NCI-H1105 treated with DMSO at 0.1 percent for 48 hours (cell line): ENCODE measurements at regions not wholly inside any gene's neighbourhood (a gene's known extent, or its start where the extent isn't known, plus 50 kb on each side); places are given as distances from the start of the nearest gene placed in this dataset.
"Not testable (repeated sequence)": the region's sequence is repeated elsewhere in the genome, so short reads cannot be mapped to it uniquely, and the experiment has no call there.

ENCODE experiments used
- DNase-seq: peaks from one replicate; lab custom pipeline; 2025; lab: John Stamatoyannopoulos, UW

DNA sequence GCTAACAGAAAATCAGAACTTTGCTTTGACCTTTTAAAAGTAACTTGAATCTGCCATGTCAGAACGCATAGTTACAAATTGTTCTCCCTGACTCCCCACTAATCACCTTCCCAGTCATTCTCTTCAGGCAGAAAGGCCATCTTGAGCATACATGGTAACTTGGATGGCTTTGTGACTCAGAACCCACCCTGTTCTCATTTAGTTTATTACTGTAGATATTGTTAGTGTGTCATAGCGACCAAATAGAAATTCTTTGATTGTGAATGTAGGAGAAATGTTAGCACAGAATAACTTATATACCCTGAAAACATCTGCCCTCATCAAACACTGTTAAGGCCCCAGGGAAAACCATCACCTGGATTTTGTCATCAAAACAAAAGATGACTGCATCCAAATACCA is 382.0 kb downstream of the MAGEB5 start:
- DNase-seq: no peak

DNA sequence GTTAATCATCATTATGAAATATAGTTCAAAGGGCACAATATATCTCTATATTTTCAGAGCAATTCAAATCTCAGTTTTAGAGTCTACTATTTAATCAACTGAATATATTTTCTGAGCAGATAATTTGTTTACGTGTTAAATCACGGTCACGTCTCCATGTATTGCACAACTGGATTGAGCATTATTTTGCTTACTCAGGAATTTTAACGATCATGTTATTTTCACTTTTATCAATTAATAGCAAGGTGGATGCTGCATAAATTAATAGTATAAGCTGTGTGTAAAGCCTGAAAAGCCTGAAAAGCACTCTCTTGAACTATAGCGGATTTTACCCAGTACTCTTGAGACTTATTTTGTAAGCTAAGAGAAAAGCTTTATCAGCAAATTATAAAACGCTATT is 374.9 kb downstream of the MAGEB5 start:
- no peak for DNase-seq

DNA sequence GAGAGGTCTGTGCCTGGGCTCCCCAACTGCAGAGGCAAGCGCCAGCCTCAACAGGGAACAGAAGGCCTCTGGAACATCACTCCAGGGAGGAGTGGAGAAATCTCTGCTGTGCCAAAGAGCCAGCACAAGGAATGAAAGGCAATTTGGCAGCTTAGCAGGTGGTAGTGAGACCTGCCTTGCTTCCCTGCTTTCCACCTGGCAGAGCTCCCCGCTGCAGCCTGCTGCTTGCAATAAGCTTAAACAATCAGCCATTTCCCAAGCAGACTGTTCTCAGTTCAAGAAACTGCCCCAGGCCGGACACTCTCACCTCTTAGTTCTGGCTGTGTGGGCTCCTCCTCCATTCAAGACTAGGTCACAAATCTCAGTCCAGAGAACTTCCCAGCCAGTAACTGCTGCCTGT is 370.6 kb downstream of the MAGEB5 start:
- no peak for DNase-seq

DNA sequence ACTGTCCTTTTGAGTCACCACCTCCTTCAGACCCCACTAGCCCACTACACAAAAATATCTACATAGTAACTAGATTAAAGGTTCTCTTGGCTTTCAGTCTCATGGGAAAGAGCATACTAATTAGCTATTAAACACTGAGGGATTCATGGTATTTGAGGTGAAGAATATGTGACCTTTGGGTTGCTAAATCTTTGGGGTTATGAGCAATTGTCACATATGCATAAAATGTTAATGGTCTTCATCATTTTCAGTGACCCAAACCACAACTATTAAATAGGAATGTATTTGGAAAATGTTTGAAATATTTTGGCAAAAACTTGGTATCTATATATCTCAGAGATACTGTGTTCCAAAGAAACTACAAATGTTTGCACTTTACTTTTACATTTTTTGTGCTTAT is 365.1 kb downstream of the MAGEB5 start:
- DNase-seq: no peak

DNA sequence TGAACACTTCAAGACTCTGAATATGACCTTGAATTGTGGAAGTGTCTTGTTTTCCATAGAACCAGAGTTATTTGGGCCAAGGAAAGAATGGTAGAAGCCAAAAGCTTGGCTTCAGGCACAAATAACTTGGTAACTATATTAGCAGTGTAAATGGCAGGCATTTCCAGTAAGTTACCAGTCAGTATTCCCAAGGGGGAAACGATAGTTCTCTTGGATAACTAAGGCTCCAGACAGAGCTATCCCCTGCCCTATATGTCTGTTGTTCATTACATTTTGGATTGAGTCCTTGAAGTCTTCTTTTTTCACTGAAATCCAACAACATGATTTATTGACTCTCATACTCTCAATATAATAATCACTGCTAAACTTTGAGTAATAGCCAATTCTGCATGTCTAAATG is 364.1 kb downstream of the MAGEB5 start:
- no peak for DNase-seq

DNA sequence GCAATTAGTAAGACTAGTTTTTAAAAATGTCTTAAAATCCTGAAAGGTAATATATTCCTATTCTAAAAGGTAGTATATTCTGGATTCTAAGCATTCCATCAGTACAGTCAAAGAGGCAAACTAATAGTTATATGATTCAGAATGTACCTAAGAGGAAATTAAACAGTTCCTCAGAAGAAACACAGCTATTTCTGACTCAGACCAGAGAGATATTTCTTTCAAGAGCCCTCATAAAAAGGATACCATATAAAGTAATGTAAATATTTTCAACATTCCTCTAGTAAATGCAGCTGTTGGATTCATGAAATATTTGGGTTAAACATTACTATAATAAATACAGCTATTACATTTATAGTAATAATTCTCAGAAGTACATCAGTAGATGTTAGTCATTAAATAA is 358.3 kb downstream of the MAGEB5 start:
- DNase-seq: no peak

DNA sequence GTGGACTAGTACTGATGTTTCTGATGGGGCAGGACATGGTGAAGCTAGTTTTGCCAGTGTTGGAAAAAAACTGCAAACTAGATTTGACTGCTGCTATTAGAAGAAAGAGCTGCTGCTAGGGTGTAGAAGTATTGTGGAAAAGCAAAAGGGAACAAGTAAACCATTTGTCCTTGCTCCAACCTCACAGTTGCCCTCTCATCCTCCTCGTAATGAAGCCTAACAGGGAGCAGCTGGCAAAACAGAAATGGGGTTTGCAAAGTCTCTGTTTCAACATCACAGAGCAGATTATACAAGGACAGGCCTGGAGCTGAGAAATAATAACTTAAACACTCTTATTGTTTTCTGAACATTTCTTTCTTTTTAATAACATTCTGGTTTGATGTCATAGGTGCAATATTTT is 346.2 kb downstream of the MAGEB5 start:
- no peak for DNase-seq

DNA sequence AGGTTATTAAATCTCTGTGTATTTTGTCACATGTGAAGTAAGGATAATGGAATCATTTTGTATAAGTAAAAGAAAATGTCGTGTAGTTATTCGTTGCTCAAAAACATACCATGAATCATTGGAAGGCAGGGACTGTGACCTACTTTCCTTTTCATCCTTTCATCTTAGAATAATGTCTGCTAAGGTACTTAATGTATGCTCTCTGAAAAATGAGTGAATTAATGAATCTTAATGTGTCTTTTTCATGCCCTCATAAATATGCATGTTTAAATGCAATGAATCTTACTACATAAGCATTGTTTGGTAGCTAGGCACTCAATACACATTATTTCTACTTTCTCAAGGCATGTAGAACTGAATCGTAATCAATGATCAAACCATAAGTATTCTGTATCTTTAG is 343.9 kb downstream of the MAGEB5 start:
- DNase-seq: no peak

DNA sequence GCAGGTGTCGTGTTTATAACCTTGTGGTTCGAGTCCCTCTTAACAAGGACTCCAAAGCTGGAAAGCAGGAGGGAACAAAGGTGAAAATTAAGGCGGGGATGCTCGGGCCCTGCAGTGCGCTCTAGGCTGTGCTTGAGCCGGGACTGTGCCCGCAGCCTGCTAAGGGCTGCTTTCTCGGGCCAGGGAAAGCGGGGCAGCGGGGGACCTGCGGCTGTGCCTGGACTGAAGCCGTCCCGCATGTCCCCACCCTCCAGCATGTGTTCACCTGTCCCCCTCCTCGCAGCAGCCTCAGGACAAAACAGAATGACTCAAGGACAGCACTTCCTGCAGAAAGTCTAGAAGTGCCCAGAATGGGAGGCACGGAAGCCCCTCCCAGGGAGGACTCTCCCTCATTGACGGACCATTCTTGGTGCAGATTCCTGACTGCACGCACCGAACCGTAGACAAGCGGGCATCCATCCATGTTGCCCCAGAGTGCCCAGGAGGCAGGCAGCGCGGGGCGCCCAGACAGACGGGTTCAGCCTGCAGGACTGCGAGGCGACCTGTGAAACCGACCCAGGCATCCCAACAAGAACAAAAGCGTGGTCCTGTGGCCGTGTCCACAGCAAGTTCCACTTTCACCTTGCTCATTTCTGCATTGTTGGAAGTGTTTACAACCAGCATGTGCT is 342.9 kb downstream of the MAGEB5 start:
- DNase-seq: no peak

DNA sequence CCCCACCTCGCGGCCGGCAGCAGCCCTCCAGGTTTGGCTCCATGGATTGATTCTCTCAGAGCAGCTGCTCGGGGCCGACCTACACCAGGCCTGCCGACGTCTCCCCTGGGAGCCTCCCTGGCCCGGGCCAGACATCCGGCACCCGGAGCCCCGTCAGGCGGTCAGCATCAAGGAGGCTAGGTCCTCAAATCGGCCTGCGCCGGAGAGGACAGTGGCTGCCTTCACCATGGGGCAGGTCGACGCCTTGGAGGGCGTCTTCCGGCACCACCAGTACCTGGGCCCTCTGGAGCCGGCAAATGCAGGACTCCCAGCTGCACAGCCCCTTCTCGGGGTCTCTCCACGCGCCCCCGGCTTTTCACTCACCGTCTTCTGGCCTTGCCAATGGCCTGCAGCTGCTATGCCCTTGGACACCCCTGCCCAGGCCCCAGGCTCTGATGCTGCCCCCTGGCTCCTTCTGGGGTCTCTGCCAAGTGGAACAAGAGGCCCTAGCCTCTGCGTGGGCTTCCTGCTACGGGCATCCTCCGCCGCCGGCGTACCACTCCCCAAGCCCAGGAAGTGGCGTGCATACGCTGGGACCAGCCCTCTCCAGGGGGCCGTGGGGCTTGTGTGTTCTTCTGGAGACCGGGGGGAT is 341.8 kb downstream of the MAGEB5 start:
- DNase-seq: no peak

DNA sequence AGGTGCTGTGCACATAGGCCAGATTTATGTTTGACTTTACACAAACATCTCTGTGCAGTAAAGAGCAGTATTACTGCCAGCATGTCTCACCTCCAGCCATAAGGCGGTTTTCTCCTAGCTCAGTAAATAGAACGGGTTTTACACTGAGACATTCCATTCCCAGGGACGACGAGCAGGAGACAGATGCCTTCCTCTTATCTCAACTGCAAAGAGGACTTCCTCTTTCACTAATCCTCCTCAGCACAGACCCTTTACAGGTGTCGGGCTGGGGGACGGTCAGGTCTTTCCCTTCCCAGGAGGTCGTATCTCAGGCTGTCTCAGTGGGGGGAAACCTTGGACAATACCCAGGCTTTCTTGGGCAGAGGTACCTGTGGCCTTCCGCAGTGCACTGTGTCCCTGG is 309.8 kb downstream of the MAGEB5 start:
- DNase-seq: not testable (repeated sequence)

DNA sequence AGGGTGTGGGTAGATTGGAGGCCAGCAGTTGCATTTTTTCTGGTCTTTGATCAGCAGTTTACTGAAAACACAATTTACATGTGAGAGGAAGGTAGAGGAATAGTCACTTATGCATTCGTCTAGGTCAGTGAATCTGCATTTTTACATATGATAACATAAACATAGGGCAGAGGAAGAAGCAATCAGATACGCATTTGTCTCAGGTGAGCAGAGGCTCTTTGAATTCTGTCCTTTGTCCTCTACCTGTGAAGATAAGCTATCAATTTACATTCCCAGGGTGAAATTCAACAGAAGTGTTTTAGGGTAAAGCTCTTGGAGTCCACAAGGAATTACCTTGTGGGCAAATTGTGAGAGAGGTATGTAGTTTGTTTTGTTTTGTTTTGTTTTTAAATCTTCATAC is 306.5 kb downstream of the MAGEB5 start:
- DNase-seq: no peak

DNA sequence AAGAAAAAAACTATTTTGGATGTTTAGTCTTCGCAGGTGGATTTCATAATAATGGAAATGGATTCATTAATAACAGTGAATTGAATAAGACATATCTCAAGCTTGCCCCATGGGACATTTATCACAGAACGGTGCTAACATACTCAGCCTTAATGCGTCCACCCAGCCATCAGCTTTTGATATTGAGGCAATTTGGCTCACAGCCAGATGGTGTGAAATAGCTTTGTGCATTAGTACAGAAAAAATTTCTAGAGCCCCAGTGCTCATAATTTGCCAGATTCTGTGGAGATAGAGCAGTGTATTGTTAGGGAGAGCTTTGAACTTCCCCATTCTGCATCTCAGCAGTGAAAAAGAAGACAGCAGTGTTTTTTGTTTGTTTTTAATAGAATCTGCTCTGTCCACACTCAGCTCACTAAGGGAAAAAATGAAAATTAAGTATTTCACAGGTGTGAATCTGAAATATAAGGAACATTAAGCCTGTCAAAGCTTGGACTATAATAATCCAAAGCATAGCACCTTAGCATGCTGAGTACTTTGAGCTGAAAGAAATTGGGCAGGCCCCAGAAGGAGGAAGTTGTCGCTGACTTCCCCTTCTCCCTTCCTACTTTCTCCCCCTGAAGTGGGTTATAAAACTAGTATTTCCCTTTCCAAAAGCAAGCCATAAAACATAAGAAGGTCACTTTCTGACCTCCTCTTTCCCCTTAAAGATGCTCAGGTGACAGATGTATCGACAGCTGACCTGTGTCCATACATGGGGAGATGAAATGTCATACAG is 295.8 kb downstream of the MAGEB5 start:
- peak; percentile 1 for DNase-seq

DNA sequence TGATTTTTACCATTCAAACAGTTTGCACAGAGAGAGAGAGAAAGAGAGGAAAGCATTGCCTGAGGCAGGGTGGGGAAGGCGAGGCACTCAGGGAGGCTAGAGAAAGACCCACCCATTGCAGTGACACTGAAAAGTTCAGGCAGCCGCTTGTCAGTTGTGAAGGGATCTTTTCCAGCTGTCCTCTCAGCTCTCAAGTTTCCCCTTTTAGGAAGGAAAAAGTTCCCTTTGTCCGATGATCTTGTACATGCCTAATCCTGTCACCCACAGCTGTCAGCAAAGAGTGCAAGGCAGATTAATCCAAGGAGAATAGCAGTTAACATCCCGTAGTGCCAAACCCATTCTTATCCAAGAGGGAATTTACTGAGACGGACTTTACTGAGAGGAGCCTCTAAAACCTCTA is 255.0 kb downstream of the MAGEB5 start:
- DNase-seq: no peak

DNA sequence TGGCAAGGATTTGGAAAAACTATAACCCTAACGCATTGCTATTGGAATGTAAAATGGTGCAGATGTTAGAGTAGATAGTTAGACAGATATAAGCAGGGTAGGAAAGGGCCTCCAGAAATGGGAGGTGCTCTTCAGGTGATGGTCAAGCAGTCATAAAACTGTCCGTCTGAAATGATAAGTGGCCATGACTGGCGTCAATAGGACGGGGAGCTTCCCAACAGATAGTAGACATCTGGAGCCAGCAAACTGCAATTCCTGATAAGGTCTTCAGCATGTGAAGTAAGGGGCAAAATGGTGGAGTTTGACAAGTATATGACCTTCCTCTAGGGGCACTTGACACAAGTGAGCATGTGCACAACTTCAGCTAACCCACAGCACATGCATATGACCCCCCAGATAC is 250.4 kb downstream of the MAGEB5 start:
- no peak for DNase-seq

DNA sequence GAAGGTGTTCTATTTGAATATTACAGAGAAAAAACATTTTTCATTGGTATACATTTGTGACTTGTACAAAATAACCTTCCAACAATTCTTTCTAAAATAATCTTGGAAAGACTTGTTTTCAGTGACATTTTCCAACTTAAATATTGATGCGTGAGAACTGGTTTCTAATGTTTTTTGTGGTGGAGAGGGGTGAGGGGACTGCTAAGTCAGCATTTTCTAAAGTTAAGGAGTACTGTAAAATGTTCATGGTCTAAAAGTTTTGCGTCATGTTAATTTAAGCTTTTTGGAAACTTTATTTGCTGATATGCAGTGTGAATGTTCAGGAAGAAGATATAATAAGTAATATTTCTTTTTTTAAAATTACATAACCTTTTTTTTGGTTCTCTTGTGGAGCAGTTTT is 229.3 kb downstream of the MAGEB5 start:
- no peak for DNase-seq

DNA sequence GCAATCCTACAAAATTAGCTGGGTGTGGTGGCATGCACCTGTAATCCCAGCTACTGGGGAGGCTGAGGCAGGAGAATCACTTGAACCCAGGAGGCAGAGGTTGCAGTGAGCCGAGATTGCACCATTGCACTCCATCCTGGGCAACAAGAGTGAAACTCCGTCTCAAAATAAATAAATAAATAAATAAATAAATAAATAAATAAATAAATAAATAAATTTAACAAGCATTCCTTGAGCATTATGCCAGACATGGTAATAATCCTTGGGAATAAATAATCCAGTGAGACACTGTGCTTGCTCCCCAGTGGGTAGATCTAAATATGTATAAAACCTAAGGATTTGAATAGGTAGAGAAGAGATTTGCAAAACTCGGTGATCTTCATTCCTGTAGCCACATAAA is 228.4 kb downstream of the MAGEB5 start:
- DNase-seq: not testable (repeated sequence)

DNA sequence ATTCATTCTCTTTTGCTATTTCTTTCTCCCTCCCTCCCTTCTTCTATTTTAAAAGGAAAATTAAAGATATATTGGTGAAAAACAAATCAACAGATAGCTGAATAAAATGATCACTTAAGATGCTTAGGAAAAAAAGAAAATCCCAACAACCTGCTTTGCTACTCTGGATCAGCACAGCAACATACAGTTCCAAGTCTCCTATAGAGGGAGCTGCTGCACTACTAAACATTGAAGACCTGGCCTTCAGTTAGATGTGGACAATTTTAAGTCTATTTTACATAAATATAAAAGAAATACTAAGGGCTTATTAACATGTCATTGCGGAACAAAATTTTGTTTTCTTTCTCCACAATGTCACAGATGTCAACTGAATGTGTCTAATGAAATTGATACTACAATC is 226.4 kb downstream of the MAGEB5 start:
- DNase-seq: no peak

DNA sequence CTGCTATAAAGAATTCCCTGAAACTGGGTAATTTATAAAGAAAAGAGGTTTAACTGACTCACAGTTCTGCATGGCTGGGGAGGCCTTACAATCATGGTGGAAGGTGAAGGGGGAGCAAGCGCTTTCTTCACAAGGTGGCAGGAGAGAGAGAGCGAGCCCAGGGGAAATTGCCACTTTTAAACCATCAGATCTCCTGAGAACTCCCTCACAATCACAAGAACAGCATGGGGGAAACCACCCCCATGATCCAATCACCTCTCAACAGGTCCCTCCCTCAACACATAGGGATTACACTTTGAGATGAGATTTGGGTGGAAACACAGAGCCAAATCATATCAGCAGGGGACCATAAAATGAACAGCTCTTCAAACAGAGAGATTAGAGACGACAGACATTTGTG is 198.6 kb downstream of the MAGEB5 start:
- no peak for DNase-seq

DNA sequence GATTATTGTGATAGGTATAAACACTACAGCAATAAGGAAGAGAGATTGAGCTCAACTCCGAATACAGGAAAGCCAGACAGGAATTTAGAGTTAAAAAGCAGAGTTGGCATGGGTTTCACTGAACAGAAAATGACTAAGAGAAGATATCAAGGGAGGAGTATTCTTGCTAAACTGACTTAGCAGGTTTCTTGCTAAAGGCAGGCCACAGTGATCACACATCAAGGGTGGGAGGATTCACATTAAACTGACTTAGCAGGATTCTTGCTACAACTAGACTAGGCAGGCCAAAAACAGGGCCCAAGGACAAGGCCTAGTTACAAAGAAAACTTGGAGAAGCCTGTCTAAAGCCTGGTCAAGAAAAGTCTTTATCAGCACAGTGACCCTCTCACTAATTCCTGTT is 195.1 kb downstream of the MAGEB5 start:
- DNase-seq: no peak

DNA sequence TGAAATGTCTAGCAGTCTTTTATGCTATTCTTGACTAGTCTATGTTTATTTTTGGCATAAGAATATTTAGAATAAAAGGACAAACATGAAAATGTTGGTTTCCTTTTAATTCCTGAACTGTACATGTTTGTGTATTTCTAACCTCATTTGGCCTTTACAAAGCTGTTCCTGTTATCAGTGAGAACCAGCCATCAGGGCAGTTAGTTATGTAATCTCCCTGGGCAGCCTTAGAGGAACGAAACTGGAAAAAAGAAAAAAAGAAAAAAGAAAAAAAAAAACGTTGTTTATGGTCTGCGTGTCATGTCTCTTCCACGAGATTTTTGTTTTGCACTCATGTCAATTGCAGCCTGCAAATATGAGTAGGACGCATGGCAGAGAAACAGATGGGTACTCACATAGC is 193.7 kb downstream of the MAGEB5 start:
- no peak for DNase-seq

DNA sequence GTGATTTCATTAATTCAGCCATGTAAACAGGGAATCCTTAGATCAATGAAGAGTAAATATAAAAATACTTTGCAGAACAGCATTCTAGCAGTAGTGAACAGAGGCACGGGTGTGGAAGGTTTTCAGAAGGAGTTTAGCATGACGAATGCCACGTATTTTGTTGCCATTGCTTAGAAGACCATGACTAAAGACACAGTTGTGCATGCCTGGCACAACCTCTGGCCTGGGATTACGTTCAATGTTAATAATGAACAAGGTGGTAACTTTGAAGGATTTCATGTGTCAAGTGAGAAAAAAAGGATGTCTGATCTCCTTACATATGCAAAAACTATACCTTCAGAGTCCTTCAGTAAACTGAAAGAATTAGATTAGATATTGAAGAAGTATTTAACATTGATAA is 171.9 kb downstream of the MAGEB5 start:
- no peak for DNase-seq

DNA sequence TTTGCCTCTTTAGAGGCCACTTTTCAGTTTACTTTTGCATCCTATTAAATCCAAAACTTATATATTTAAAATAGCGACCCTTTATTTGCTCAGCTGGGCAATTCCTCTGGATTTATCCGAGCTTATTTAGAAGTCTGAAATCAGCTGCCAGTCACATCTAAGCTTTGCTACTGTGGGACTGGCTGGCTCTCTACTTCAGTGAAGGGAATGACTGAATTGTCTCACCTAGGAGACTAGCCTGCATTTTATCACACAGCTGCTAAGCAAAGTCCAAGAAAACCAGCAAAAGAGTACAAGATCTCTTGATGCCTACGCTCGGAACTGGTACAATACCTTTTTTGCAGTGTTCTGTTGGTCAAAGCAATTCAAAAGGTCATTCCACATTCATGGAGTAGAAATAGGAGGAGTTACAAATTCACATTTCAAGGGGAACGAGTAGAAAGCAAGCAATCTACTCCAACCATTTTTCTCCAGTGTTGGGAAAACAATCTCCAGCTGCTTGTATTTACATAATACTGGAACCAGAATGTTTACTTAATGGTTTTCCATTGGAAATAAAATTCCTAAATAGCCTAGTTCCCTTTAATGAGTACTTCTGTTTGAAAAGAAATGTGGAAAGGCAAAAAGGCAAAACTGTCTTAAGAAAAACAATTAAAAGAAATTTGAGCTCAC is 160.2 kb downstream of the MAGEB5 start:
- DNase-seq: no peak
